C4-2B (cell line): ENCODE measurements at regions not wholly inside any gene's neighbourhood (a gene's known extent, or its start where the extent isn't known, plus 50 kb on each side); places are given as distances from the start of the nearest gene placed in this dataset.

Experiments used
- CTCF ChIP-seq: fragments of 450-650 bp; conservative IDR thresholded peaks from 2 replicates; pipeline ENCODE4 v1.5.1; 2017; ENCODE audit warnings: mild to moderate bottlenecking
- ZFX ChIP-seq: fragments of 450-650 bp; IDR thresholded peaks from 2 replicates; pipeline ENCODE4 v1.6.1; 2017

GRCh38 chr13:90016688-90017087 lies 1330.8 kb upstream of the MIR17HG start:
- TF ChIP-seq CTCF (no peak), ZFX (no peak)
